Ovary (tissue), 7 donors: ENCODE measurements at regions not wholly inside any gene's neighbourhood (a gene's known extent, or its start where the extent isn't known, plus 50 kb on each side); places are given as distances from the start of the nearest gene placed in this dataset.

ENCODE experiments used
- DNase-seq, 5 donors: peaks; one replicate each; pipeline ENCODE4 v3.0.0-alpha.2; 2019 to 2020
- H3K27ac ChIP-seq, 2 donors: fragments of 200-600 bp; one replicate each; pipeline versions ENCODE4 v1.5.1 to v1.8.0; 2019 to 2022
- H3K27me3 ChIP-seq: fragments of 200-600 bp; one replicate; pipeline ENCODE4 v1.8.0; 2022
- H3K36me3 ChIP-seq: fragments of 200-600 bp; sonication (generic); one replicate; pipeline ENCODE4 v1.5.1; 2019
- H3K4me1 ChIP-seq: one replicate; pipeline ENCODE4 v1.8.1; 2013; ENCODE audit warnings: mild to moderate bottlenecking, moderate library complexity; ENCODE audit not compliant: insufficient read depth
- H3K4me3 ChIP-seq: fragments of 200-600 bp; sonication (generic); one replicate; pipeline ENCODE4 v1.5.1; 2017
- H3K9me3 ChIP-seq, 2 donors: fragments of 200-600 bp in 1 of 2; sonication (generic) in 1 of 2; one replicate each; pipeline versions ENCODE4 v1.5.1 to v1.8.1; 2013 to 2019; ENCODE audit warnings: mild to moderate bottlenecking in 1 of 2, moderate library complexity in 1 of 2
- CTCF ChIP-seq, 3 donors: fragments of 450-650 bp in 2 of 3; fragments of 200-600 bp in 1 of 3; IDR thresholded peaks; one replicate each; pipeline versions ENCODE4 v1.5.1 to v1.8.0; 2016 to 2022; ENCODE audit warnings: antibody characterized with exemption in 3 of 3, mild to moderate bottlenecking in 1 of 3
- EP300 ChIP-seq: sonication (generic); formaldehyde crosslinking; IDR thresholded peaks from one replicate; pipeline ENCODE4 v1.6.1; 2017; ENCODE audit warnings: antibody characterized with exemption
- POLR2A ChIP-seq: fragments of 450-650 bp; IDR thresholded peaks from one replicate; pipeline ENCODE4 v1.6.1; 2017; ENCODE audit warnings: antibody characterized with exemption, mild to moderate bottlenecking, moderate library complexity
- WGBS, 3 donors: extraction: QIAGEN DNeasy Blood & Tissue Kit in 1 of 3; methylation state at CpG; one replicate each; pipeline versions ENCODE4 v1.1.5 to v1.1.7; 2013 to 2017; 5-methylcytosine and 5-hydroxymethylcytosine counted together
- intact Hi-C, 4 donors: fragments of 100-400 bp; cut with DNase I; formaldehyde crosslinking; loops; one replicate each; pipeline versions ENCODE4 v1.11.0 to v1.15.1; 2022 to 2023
- donor health status: DM: no; HTN: no; CAD: no; lungs with moderate emphysema.
- donor health status: DM: no; HTN: no; CAD: no.
- donor health status: Bipolar disorder and iron deficiency.
- donor health status: DM: no; HTN: no; CAD: no.
- donor health status: DM: yes; HTN: yes; CAD: no.

- Histone ChIP-seq H3K36me3 (no peaks in the 10 kb centered on the region), H3K4me3 (no peak overlapping the region), H3K27ac (no peak overlapping the region), H3K27me3 (no peaks in the 10 kb centered on the region), H3K9me3 (no peaks in the 10 kb centered on the region), H3K4me1 (no peaks in the 10 kb centered on the region)
- intact Hi-C loops: loop anchor here (5.0 to 10.0 kb wide), 3 partner anchors 482 to 820 kb away; partner anchors contain the start of gene PBX3 (in 1 of the 4)
- DNase-seq: no peak
- 85 to 86% (median 86%) methylated on average over 27 of the region's 27 CpGs for WGBS, 3 donors
- TF ChIP-seq POLR2A: no peak
- TF ChIP-seq EP300: no peak
- TF ChIP-seq CTCF (IDR thresholded peaks at IDR 0.05): no peak
These were observed 99.4 kb upstream of the MVB12B start for GRCh38 chr9:126226991-126227936.

DNA sequence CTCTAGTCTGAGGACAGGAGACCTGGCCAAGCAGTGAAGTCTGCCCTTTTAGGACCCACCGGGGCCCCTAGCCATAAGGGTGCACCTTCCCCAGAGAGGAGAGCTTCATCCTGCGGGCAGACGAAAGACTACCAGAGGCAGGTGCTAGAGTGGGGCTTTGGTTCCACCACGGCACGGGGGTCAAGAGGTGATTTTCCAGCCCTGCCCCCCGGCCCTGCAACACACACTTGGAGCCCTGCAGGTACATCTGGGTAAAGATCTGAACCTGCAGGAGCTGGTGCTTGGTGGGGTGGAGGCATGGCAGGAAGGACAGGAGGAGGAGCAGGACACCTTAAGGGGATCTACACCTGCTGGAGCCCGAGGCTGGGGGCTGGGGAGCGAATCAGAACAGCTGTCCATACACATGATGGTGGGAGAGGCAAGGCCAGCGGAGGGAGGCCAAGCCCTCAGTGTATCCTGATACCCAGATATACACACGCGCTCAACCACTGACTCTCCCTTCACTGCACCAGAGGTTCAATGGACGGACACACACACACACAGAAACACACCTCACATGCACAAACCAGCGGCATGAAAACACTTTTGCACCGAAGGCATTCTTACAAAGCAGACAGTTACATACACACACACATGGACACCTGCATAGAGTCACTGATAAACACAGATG is 98.4 kb upstream of the MVB12B start:
- Histone ChIP-seq H3K27me3 (no peaks in the 10 kb centered on the region), H3K4me1 (no peaks in the 10 kb centered on the region), H3K4me3 (no peak overlapping the region), H3K9me3 (no peaks in the 10 kb centered on the region), H3K27ac (no peak overlapping the region), H3K36me3 (no peaks in the 10 kb centered on the region)
- WGBS, 3 donors: 80 to 84% (median 81%) methylated on average over 14 of the region's 14 CpGs
- TF ChIP-seq CTCF (IDR thresholded peaks at IDR 0.05) (no peak), POLR2A (no peak), EP300 (no peak)
- DNase-seq: no peak
- intact Hi-C loops: loop anchor here (5.0 to 10.0 kb wide), 3 partner anchors 483 to 821 kb away; partner anchors contain the start of gene PBX3 (in 1 of the 4)

- H3K4me3 ChIP-seq: no peak overlapping the region
- intact Hi-C loops: loop anchor here (5.0 to 10.0 kb wide), 3 partner anchors 484 to 822 kb away; partner anchors contain the start of gene PBX3 (in 1 of the 4)
- H3K27ac ChIP-seq: no peak overlapping the region
- TF ChIP-seq CTCF (IDR thresholded peaks at IDR 0.05): peak; percentile 67 to 91 (median 82)
- no peak for TF ChIP-seq POLR2A
- TF ChIP-seq EP300: no peak
- peak; percentile 66 to 85 (median 77) for DNase-seq
- H3K27me3 ChIP-seq: no peaks in the 10 kb centered on the region
- no peaks in the 10 kb centered on the region for H3K9me3 ChIP-seq
- no peaks in the 10 kb centered on the region for H3K4me1 ChIP-seq
- H3K36me3 ChIP-seq: no peaks in the 10 kb centered on the region
- 24 to 31% (median 26%) methylated on average over 19 of the region's 19 CpGs for WGBS, 3 donors
These were observed 97.7 kb upstream of the MVB12B start for GRCh38 chr9:126228781-126229444.

DNA sequence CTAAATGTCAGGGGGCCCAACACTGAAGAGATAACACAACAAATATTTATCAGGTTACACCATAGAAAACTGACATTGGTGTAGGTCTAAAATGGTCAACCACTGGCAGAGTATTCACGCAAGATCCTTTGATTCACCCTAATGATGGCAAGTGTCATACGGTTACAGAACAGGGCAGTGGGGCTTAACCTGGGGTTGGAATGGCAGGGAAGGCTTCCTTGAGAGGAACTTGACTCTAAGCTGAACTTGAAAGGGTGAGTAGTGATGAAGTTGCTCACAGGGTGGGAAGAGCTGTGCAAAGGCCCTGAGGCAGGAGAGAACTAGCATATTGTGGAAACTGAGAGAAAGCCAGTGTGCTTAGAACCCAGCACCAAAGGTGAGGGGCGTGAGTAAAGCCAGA is 97.1 kb upstream of the MVB12B start:
- Histone ChIP-seq H3K27ac (no peak overlapping the region), H3K9me3 (no peaks in the 10 kb centered on the region), H3K36me3 (no peaks in the 10 kb centered on the region), H3K4me1 (no peaks in the 10 kb centered on the region), H3K27me3 (no peaks in the 10 kb centered on the region), H3K4me3 (no peak overlapping the region)
- intact Hi-C loops: loop anchor here (5.0 to 10.0 kb wide), 3 partner anchors 485 to 822 kb away; partner anchors contain the start of gene PBX3 (in 1 of the 4)
- 85 to 88% (median 86%) methylated on average over 3 of the region's 3 CpGs for WGBS, 3 donors
- TF ChIP-seq POLR2A (no peak), EP300 (no peak), CTCF (IDR thresholded peaks at IDR 0.05) (no peak)
- no peak for DNase-seq
